ENCODE measurements at regions not wholly inside any gene's neighbourhood (a gene's known extent, or its start where the extent isn't known, plus 50 kb on each side); places are given as distances from the start of the nearest gene placed in this dataset.

GRCh38 chr16:62543516-62543915, 507.3 kb upstream of the CDH8 start:
- TF ChIP-seq CTCF (IDR thresholded peaks at IDR 0.05) (no peak), POLR2A (IDR thresholded peaks at IDR 0.05) (no peak)

Measured in testis (tissue), 2 donors.